A673 (cell line): ENCODE measurements at regions not wholly inside any gene's neighbourhood (a gene's known extent, or its start where the extent isn't known, plus 50 kb on each side); places are given as distances from the start of the nearest gene placed in this dataset.

ENCODE experiments used
- CTCF ChIP-seq: fragments of 300-800, 200-600 bp; sonication (generic); conservative IDR thresholded peaks from 2 replicates; pipeline ENCODE4 v1.5.1; 2017; ENCODE audit warnings: low read depth, mild to moderate bottlenecking, antibody characterized with exemption, low read length, moderate library complexity, mixed read lengths
- EZH2 ChIP-seq: fragments of 200-600 bp; sonication (generic); IDR thresholded peaks from 2 replicates; pipeline ENCODE4 v1.6.1; 2017; ENCODE audit warnings: borderline replicate concordance, low read depth, mild to moderate bottlenecking, mixed read lengths, antibody characterized with exemption, low read length; ENCODE audit not compliant: poor library complexity, severe bottlenecking

- no peak for TF ChIP-seq EZH2
- no peak for TF ChIP-seq CTCF
Observed at GRCh38 chr16:5665834-5666233, 568.2 kb upstream of the EEF2KMT start.
